H1 (cell line): ENCODE measurements at regions not wholly inside any gene's neighbourhood (a gene's known extent, or its start where the extent isn't known, plus 50 kb on each side); places are given as distances from the start of the nearest gene placed in this dataset.

Experiments
- CTCF ChIA-PET: fragments of 300-600 bp; sonication (Branson Sonifier 250); formaldehyde crosslinking; loops from one replicate; lab custom pipeline; 2021; ENCODE audit not compliant: partially characterized antibody; lab: Charles Lee
- POLR2A ChIA-PET: fragments of 300-600 bp; sonication (Branson Sonifier 250); formaldehyde crosslinking; loops from one replicate; lab custom pipeline; 2021; ENCODE audit warnings: inconsistent platforms; ENCODE audit not compliant: partially characterized antibody; lab: Charles Lee
- DNase-seq, 2 experiments: peaks; one replicate each; pipeline versions ENCODE4 v3.0.0 to v3.0.0-alpha.2; 2010 to 2022; ENCODE audit warnings: low spot score in 2 of 2, low read depth in 1 of 2, mixed read lengths in 1 of 2
- FAIRE-seq: peaks from 2 replicates; lab custom pipeline; 2011; peaks lifted over from hg19 to GRCh38; lab: Jason Lieb, UNC
- H2AFZ ChIP-seq: 2 replicates; pipeline ENCODE4 v1.8.1; 2012; ENCODE audit warnings: low read length, inconsistent platforms
- H2AK5ac ChIP-seq: 2 replicates; pipeline ENCODE4 v1.6.1; 2013; ENCODE audit warnings: low read depth, low read length
- H2BK120ac ChIP-seq: replicated peaks from 2 replicates; pipeline ENCODE3; 2013; ENCODE audit warnings: low read depth, low read length, inconsistent platforms
- H2BK12ac ChIP-seq: 2 replicates; pipeline ENCODE4 v1.6.1; 2013; ENCODE audit warnings: low read depth, low read length
- H2BK15ac ChIP-seq: 2 replicates; pipeline ENCODE4 v1.6.1; 2013; ENCODE audit warnings: low read length
- H2BK20ac ChIP-seq: 2 replicates; pipeline ENCODE4 v1.6.1; 2013; ENCODE audit warnings: low read length
- H2BK5ac ChIP-seq: 2 replicates; pipeline ENCODE4 v1.6.1; 2013; ENCODE audit warnings: low read depth, low read length
- H3K14ac ChIP-seq: 2 replicates; pipeline ENCODE4 v1.6.1; 2013; ENCODE audit warnings: inconsistent platforms; ENCODE audit not compliant: insufficient read length
- H3K18ac ChIP-seq: 2 replicates; pipeline ENCODE4 v1.6.1; 2013; ENCODE audit warnings: low read length; ENCODE audit errors: extremely low read depth
- H3K23ac ChIP-seq: 2 replicates; pipeline ENCODE4 v1.6.1; 2013; ENCODE audit warnings: inconsistent platforms; ENCODE audit not compliant: insufficient read length
- H3K23me2 ChIP-seq: 2 replicates; pipeline ENCODE4 v1.6.1; 2013; ENCODE audit warnings: low read depth, low read length
- H3K27ac ChIP-seq: 2 replicates; pipeline ENCODE4 v1.6.1; 2011; ENCODE audit warnings: low read depth, low read length, inconsistent platforms
- H3K27me3 ChIP-seq, 4 experiments: replicated peaks in 1 of 4; 1 replicate in 1 of 4; 2 replicates in 3 of 4; pipeline versions ENCODE4 v1.6.1 to v1.8.1; 2011 to 2013; ENCODE audit warnings: low read length in 3 of 4, mild to moderate bottlenecking in 3 of 4, inconsistent platforms in 2 of 4, mixed read lengths in 2 of 4, moderate library complexity in 1 of 4; ENCODE audit not compliant: control insufficient read depth in 3 of 4, insufficient read depth in 3 of 4; ENCODE audit errors: extremely low read depth in 1 of 4
- H3K36me3 ChIP-seq, 4 experiments: 2 replicates each; pipeline versions ENCODE4 v1.6.1 to v1.8.1; 2011 to 2013; ENCODE audit warnings: mild to moderate bottlenecking in 4 of 4, low read length in 3 of 4, moderate library complexity in 2 of 4, control low read depth in 1 of 4, inconsistent platforms in 1 of 4; ENCODE audit not compliant: insufficient read depth in 4 of 4, control insufficient read depth in 2 of 4
- H3K4ac ChIP-seq: replicated peaks from 2 replicates; pipeline ENCODE3; 2013; ENCODE audit warnings: low read length, low read depth, mixed read lengths, inconsistent platforms; ENCODE audit not compliant: insufficient read length
- H3K4me1 ChIP-seq, 4 experiments: replicated peaks in 1 of 4; 1 replicate in 1 of 4; 2 replicates in 3 of 4; pipeline versions ENCODE4 v1.6.1 to v1.8.1; 2011 to 2013; ENCODE audit warnings: low read length in 3 of 4, inconsistent platforms in 2 of 4, mixed read lengths in 1 of 4; ENCODE audit not compliant: insufficient read depth in 4 of 4, control insufficient read depth in 3 of 4
- H3K4me2 ChIP-seq, 2 experiments: 2 replicates each; pipeline versions ENCODE4 v1.6.1 to v1.8.1; 2011 to 2013; ENCODE audit warnings: low read depth in 2 of 2, low read length in 2 of 2, control low read depth in 1 of 2, inconsistent platforms in 1 of 2, mild to moderate bottlenecking in 1 of 2; ENCODE audit not compliant: insufficient read depth in 1 of 2
- H3K4me3 ChIP-seq, 4 experiments: fragments of 200-600, 300-600 bp in 1 of 4; sonication (generic), shearing (Covaris generic), sonication (Bioruptor Twin) in 1 of 4; 2 replicates each; pipeline versions ENCODE4 v1.5.1 to v1.8.1; 2011 to 2016; ENCODE audit warnings: low read length in 4 of 4, low read depth in 3 of 4, control low read depth in 2 of 4, inconsistent platforms in 2 of 4, mild to moderate bottlenecking in 2 of 4, mixed read lengths in 1 of 4, moderate library complexity in 1 of 4; ENCODE audit not compliant: insufficient read depth in 2 of 4; ENCODE audit errors: extremely low read depth in 1 of 4
- H3K56ac ChIP-seq: replicated peaks from 2 replicates; pipeline ENCODE3; 2013; ENCODE audit warnings: low read depth, mild to moderate bottlenecking, mixed read lengths, low read length, inconsistent platforms; ENCODE audit not compliant: insufficient read length
- H3K79me1 ChIP-seq: 2 replicates; pipeline ENCODE4 v1.6.1; 2013; ENCODE audit warnings: low read depth, low read length, control low read depth
- H3K79me2 ChIP-seq, 2 experiments: 2 replicates each; pipeline versions ENCODE4 v1.6.1 to v1.8.1; 2012 to 2013; ENCODE audit warnings: low read length in 2 of 2, mild to moderate bottlenecking in 2 of 2, inconsistent platforms in 1 of 2; ENCODE audit not compliant: insufficient read depth in 2 of 2, control insufficient read depth in 1 of 2
- H3K9ac ChIP-seq, 4 experiments: replicated peaks in 1 of 4; 1 replicate in 1 of 4; 2 replicates in 3 of 4; pipeline versions ENCODE4 v1.6.1 to v1.8.1; 2011 to 2013; ENCODE audit warnings: low read depth in 3 of 4, low read length in 3 of 4, control low read depth in 2 of 4, mild to moderate bottlenecking in 2 of 4, moderate library complexity in 2 of 4, inconsistent platforms in 1 of 4; ENCODE audit errors: extremely low read depth in 1 of 4
- H3K9me3 ChIP-seq, 2 experiments: 2 replicates each; pipeline versions ENCODE4 v1.6.1 to v1.8.1; 2012 to 2013; ENCODE audit warnings: mild to moderate bottlenecking in 2 of 2, moderate library complexity in 2 of 2, control low read depth in 1 of 2, inconsistent platforms in 1 of 2, low read depth in 1 of 2, low read length in 1 of 2, mixed read lengths in 1 of 2; ENCODE audit not compliant: insufficient read depth in 2 of 2
- H4K20me1 ChIP-seq, 2 experiments: replicated peaks in 1 of 2; 2 replicates each; pipeline versions ENCODE3 to v1.8.1; 2011 to 2013; ENCODE audit warnings: inconsistent platforms in 2 of 2, low read length in 2 of 2, mild to moderate bottlenecking in 1 of 2; ENCODE audit not compliant: insufficient read depth in 2 of 2, control insufficient read depth in 1 of 2
- H4K5ac ChIP-seq: 2 replicates; pipeline ENCODE4 v1.6.1; 2013; ENCODE audit warnings: low read length, low read depth, mixed read lengths, inconsistent platforms; ENCODE audit not compliant: insufficient read length
- H4K8ac ChIP-seq: 2 replicates; pipeline ENCODE4 v1.8.0; 2013; ENCODE audit warnings: mild to moderate bottlenecking, moderate library complexity, low read length, inconsistent platforms; ENCODE audit not compliant: insufficient read depth; ENCODE audit errors: extremely low read depth
- H4K91ac ChIP-seq: replicated peaks from 2 replicates; pipeline ENCODE3; 2013; ENCODE audit warnings: low read length, mixed read lengths, inconsistent platforms; ENCODE audit not compliant: insufficient read length
- ATF2 ChIP-seq: IDR thresholded peaks from 2 replicates; pipeline ENCODE4 v1.6.1; 2012; ENCODE audit warnings: low read length, inconsistent platforms
- BCL11A ChIP-seq, 2 experiments: IDR thresholded peaks; one replicate each; pipeline ENCODE4 v1.6.1; 2011; ENCODE audit warnings: low read depth in 2 of 2, low read length in 2 of 2, mild to moderate bottlenecking in 2 of 2
- CBX5 ChIP-seq: fragments of 300-800, 300-1000 bp; sonication (generic); IDR thresholded peaks from 2 replicates; pipeline ENCODE4 v1.7.1; 2016; ENCODE audit warnings: antibody characterized with exemption, low read length, low read depth
- CREB1 ChIP-seq: IDR thresholded peaks from 2 replicates; pipeline ENCODE4 v1.6.1; 2012; ENCODE audit warnings: inconsistent platforms
- EZH2 ChIP-seq: fragments of 200-600 bp; sonication (generic); IDR thresholded peaks from 2 replicates; pipeline ENCODE4 v1.7.1; 2012; ENCODE audit warnings: low read depth, mild to moderate bottlenecking, moderate library complexity, low read length, inconsistent platforms; ENCODE audit not compliant: severe bottlenecking
- POU5F1 ChIP-seq: IDR thresholded peaks from 2 replicates; pipeline ENCODE4 v1.6.1; 2011; ENCODE audit warnings: low read depth, mild to moderate bottlenecking, low read length, moderate library complexity
- RNF2 ChIP-seq: fragments of 200-900, 300-1000 bp; sonication (generic); IDR thresholded peaks from 2 replicates; pipeline ENCODE4 v1.7.1; 2016; ENCODE audit warnings: borderline replicate concordance, low read depth, mild to moderate bottlenecking, antibody characterized with exemption, low read length; ENCODE audit not compliant: poor library complexity, severe bottlenecking; ENCODE audit errors: missing control alignments
- SIX5 ChIP-seq: IDR thresholded peaks from 2 replicates; pipeline ENCODE4 v1.6.1; 2011; ENCODE audit warnings: mild to moderate bottlenecking, low read depth, low read length
- SRF ChIP-seq: IDR thresholded peaks from 2 replicates; pipeline ENCODE4 v1.6.1; 2011; ENCODE audit warnings: mild to moderate bottlenecking, low read depth, low read length, moderate library complexity
- SUZ12 ChIP-seq: fragments of 200-600 bp; sonication (generic); IDR thresholded peaks from 2 replicates; pipeline ENCODE4 v1.6.1; 2012; ENCODE audit warnings: mild to moderate bottlenecking, inconsistent platforms, low read length, moderate library complexity, mixed read lengths
- USF2 ChIP-seq: IDR thresholded peaks from 2 replicates; pipeline ENCODE4 v1.6.1; 2011; ENCODE audit warnings: low read length, improper control_type of control experiment
- YY1 ChIP-seq: IDR thresholded peaks from 2 replicates; pipeline ENCODE4 v1.6.1; 2011; ENCODE audit warnings: low read depth, mild to moderate bottlenecking, low read length
- WGBS, 2 experiments: shearing (Covaris generic) in 1 of 2; methylation state at CpG; one replicate each; pipeline versions ENCODE4 v1.1.6 to v1.1.7; 2013 to 2015; ENCODE audit warnings: low lambda C conversion rate in 2 of 2, mixed read lengths in 2 of 2, inconsistent platforms in 1 of 2, low coverage in 1 of 2, missing lambda C conversion rate in 1 of 2; ENCODE audit not compliant: insufficient replicate concordance in 2 of 2, insufficient coverage in 1 of 2, insufficient read length in 1 of 2; ENCODE audit errors: extremely low coverage in 1 of 2, missing lambda C conversion rate in 1 of 2; 5-methylcytosine and 5-hydroxymethylcytosine counted together

GRCh38 chr4:55707507-55707906 lies 71.4 kb upstream of the NMU start:
- WGBS, 2 experiments: 90% methylated on average over 5 of the region's 5 CpGs; no CpG with 5 or more reads in 1 of the 2 experiments
- H2AFZ ChIP-seq: no peak overlapping the region
- H4K8ac ChIP-seq: no peak overlapping the region
- no peaks in the 10 kb centered on the region for H3K36me3 ChIP-seq
- no peaks in the 10 kb centered on the region for H3K79me2 ChIP-seq
- H3K9ac ChIP-seq: no peak overlapping the region
- no peak overlapping the region for H2BK20ac ChIP-seq
- H2BK120ac ChIP-seq: no peak overlapping the region
- H3K4ac ChIP-seq: no peak overlapping the region
- no peaks in the 10 kb centered on the region for H4K20me1 ChIP-seq
- H4K91ac ChIP-seq: no peak overlapping the region
- H2BK15ac ChIP-seq: no peak overlapping the region
- H3K4me3 ChIP-seq: no peak overlapping the region
- no peaks in the 10 kb centered on the region for H3K79me1 ChIP-seq
- no peaks in the 10 kb centered on the region for H3K27me3 ChIP-seq
- no peak for FAIRE-seq
- H3K23ac ChIP-seq: no peak overlapping the region
- no peak overlapping the region for H2BK12ac ChIP-seq
- no peak overlapping the region for H2BK5ac ChIP-seq
- H3K9me3 ChIP-seq: peaks cover 0 to 4% of the 10 kb centered on the region in 2 experiments; a peak in 1 of 4 replicates
- no peaks in the 10 kb centered on the region for H3K4me1 ChIP-seq
- no peak overlapping the region for H3K14ac ChIP-seq
- H3K23me2 ChIP-seq: no peaks in the 10 kb centered on the region
- no peak overlapping the region for H2AK5ac ChIP-seq
- TF ChIP-seq CBX5: no peak
- TF ChIP-seq ATF2: no peak
- no peak for TF ChIP-seq CREB1
- TF ChIP-seq BCL11A (IDR thresholded peaks at IDR 0.05; ENCODE audit: low read depth in 2 of 2, low read length in 2 of 2): no peak
- TF ChIP-seq USF2: no peak
- TF ChIP-seq SIX5: no peak
- TF ChIP-seq YY1: no peak
- TF ChIP-seq SUZ12: no peak
- no peak for TF ChIP-seq SRF
- TF ChIP-seq RNF2: no peak
- TF ChIP-seq POU5F1: no peak
- TF ChIP-seq EZH2: no peak
- TF ChIP-seq, all 59 proteins: peak for 0
- ChIA-PET CTCF (no interaction called here), POLR2A (no interaction called here)
- Histone ChIP-seq H4K5ac (no peak overlapping the region), H3K56ac (no peak overlapping the region), H3K4me2 (no peak overlapping the region), H3K27ac (no peak overlapping the region), H3K18ac (no peak overlapping the region)
- no peak for DNase-seq
